HFFc6 (cell line): ENCODE measurements at regions not wholly inside any gene's neighbourhood (a gene's known extent, or its start where the extent isn't known, plus 50 kb on each side); places are given as distances from the start of the nearest gene placed in this dataset.
A peak's percentile ranks its signal among the peaks of the same experiment; 100 is the strongest.

Experiments
- DNase-seq: peaks from one replicate; pipeline ENCODE4 v3.0.0-alpha.2; 2018
- H3K27ac Mint-ChIP-seq: 2 replicates; pipeline ENCODE4 v1.8.0; 2020; ENCODE audit warnings: mild to moderate bottlenecking, mixed read lengths
- H3K27me3 Mint-ChIP-seq: 2 replicates; pipeline ENCODE4 v1.8.0; 2021; ENCODE audit warnings: mild to moderate bottlenecking, moderate library complexity, mixed read lengths; ENCODE audit not compliant: insufficient read depth
- H3K36me3 Mint-ChIP-seq: 2 replicates; pipeline ENCODE4 v1.8.0; 2021; ENCODE audit warnings: low read depth, mixed read lengths
- H3K4me1 Mint-ChIP-seq: 2 replicates; pipeline ENCODE4 v1.8.0; 2020; ENCODE audit warnings: low read depth, mixed read lengths
- H3K4me3 Mint-ChIP-seq: 2 replicates; pipeline ENCODE4 v1.8.0; 2020; ENCODE audit warnings: mild to moderate bottlenecking, moderate library complexity, mixed read lengths
- H3K9me3 Mint-ChIP-seq: 2 replicates; pipeline ENCODE4 v1.8.0; 2020; ENCODE audit warnings: mild to moderate bottlenecking, mixed read lengths
- TF ChIP-seq, protein P1 (sequence below): fragments of 200-600 bp; sonication (generic); IDR thresholded peaks from 2 replicates; pipeline ENCODE4 v1.5.0; 2021; ENCODE audit warnings: antibody characterized with exemption, mild to moderate bottlenecking

DNA sequence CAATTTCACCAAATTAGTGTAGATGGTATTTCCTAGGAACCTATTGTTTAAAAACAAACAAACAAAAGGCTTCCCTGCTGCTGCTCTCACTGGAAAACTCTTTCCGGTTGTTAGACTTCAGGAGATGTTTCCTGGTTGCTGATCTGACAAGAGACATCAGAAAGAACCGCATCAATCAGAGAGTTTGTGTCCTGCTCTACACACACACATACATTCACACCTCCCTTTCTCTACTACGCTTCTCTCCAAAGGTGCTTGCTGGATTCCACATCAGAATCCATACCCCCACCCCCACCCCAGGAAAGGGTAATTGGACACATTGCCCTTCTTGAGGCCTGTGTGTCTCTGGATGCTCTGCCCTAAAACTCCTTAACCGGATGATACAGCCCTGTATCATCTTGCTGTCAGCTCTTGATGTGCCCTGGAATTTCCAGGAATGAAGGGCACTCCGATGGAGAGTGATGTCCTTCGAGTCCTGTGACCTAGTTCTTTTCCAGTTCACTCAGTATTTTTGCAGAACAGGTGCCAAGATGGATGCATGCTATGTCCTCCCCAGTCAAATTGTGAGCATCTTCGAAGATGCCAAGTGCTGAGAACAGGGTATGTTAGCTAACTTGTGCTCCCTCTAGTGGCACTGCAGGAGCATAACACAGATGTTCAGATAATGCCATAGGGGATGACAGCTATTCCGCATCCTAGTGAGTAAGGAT, 113.7 kb upstream of the SLC35F3 start:
- Mint-ChIP-seq H3K27me3 (no peaks in the 10 kb centered on the region), H3K9me3 (peaks cover 15% of the 10 kb centered on the region), H3K4me1 (no peaks in the 10 kb centered on the region), H3K4me3 (no peak overlapping the region), H3K36me3 (no peaks in the 10 kb centered on the region), H3K27ac (no peak overlapping the region)
- TF ChIP-seq, protein P1, sequence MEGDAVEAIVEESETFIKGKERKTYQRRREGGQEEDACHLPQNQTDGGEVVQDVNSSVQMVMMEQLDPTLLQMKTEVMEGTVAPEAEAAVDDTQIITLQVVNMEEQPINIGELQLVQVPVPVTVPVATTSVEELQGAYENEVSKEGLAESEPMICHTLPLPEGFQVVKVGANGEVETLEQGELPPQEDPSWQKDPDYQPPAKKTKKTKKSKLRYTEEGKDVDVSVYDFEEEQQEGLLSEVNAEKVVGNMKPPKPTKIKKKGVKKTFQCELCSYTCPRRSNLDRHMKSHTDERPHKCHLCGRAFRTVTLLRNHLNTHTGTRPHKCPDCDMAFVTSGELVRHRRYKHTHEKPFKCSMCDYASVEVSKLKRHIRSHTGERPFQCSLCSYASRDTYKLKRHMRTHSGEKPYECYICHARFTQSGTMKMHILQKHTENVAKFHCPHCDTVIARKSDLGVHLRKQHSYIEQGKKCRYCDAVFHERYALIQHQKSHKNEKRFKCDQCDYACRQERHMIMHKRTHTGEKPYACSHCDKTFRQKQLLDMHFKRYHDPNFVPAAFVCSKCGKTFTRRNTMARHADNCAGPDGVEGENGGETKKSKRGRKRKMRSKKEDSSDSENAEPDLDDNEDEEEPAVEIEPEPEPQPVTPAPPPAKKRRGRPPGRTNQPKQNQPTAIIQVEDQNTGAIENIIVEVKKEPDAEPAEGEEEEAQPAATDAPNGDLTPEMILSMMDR = peak; percentile 84
- peak; percentile 26 for DNase-seq

DNA sequence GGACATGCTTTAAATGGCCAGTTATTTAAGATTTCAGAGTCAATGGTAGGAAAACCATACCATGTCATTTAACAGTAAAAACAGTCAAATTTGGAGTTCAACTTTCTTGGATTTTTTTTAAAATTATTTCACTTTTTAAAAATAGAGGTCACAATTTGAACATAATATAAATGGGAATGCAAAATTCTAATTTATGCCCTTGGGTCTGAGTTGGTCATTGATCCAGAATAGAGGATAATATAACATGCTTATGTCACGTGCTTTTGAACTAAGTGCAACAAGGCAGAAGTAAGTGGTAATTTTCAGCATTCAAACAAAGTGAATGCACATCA, 113.1 kb upstream of the SLC35F3 start:
- no peak for DNase-seq
- H3K36me3 Mint-ChIP-seq = no peaks in the 10 kb centered on the region
- TF ChIP-seq, protein P1 = no peak; the same call in none of the 2 replicates
- no peaks in the 10 kb centered on the region for H3K4me1 Mint-ChIP-seq
- H3K27me3 Mint-ChIP-seq = no peaks in the 10 kb centered on the region
- no peak overlapping the region for H3K27ac Mint-ChIP-seq
- peaks cover 16% of the 10 kb centered on the region for H3K9me3 Mint-ChIP-seq
- H3K4me3 Mint-ChIP-seq = no peak overlapping the region

DNA sequence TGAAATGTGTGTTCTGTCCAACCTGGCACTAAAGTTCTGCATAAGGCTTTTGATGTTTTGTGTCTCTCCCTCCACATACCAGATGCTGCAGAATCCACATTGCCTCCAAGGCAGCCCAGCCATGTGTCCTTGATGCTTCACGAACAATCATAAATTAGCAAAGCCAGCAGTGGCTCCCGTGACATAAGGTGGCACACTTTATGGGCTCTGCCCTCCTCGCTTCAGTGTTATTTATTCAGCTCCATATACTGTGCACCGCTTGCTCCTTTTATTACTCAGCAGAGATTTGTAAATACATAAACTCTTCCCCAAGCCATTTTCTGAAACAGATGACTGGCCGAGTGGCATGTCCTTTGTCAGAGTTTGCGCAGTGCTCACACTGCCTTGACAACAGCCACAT, 112.8 kb upstream of the SLC35F3 start:
- H3K36me3 Mint-ChIP-seq = no peaks in the 10 kb centered on the region
- H3K27ac Mint-ChIP-seq = no peak overlapping the region
- H3K4me1 Mint-ChIP-seq = no peaks in the 10 kb centered on the region
- TF ChIP-seq, protein P1 = no peak
- H3K27me3 Mint-ChIP-seq = no peaks in the 10 kb centered on the region
- H3K9me3 Mint-ChIP-seq = peaks cover 20% of the 10 kb centered on the region
- H3K4me3 Mint-ChIP-seq = no peak overlapping the region
- no peak for DNase-seq

DNA sequence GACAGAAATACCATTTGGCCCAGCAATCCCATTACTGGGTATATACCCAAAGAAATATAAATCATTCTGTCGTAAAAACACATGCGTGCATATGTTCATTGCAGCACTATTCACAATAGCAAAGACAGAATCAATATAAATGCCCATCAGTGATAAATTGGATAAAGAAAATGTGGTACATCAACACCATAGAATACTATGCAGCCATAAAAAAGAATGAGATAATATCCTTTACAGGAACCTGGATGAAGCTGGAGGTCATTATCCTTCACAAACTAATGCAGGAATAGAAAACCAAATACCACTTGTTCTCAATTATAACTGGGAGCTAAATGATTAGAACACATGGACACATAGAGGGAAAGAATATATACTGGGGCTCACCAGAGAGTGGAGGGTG, 109.6 kb upstream of the SLC35F3 start:
- Mint-ChIP-seq H3K27me3 (no peaks in the 10 kb centered on the region), H3K4me1 (no peaks in the 10 kb centered on the region), H3K36me3 (no peaks in the 10 kb centered on the region; the same call in 1 of the 2 replicates), H3K9me3 (peaks cover 23% of the 10 kb centered on the region), H3K27ac (no peak overlapping the region), H3K4me3 (no peak overlapping the region)
- TF ChIP-seq, protein P1 = no peak
- no peak for DNase-seq

DNA sequence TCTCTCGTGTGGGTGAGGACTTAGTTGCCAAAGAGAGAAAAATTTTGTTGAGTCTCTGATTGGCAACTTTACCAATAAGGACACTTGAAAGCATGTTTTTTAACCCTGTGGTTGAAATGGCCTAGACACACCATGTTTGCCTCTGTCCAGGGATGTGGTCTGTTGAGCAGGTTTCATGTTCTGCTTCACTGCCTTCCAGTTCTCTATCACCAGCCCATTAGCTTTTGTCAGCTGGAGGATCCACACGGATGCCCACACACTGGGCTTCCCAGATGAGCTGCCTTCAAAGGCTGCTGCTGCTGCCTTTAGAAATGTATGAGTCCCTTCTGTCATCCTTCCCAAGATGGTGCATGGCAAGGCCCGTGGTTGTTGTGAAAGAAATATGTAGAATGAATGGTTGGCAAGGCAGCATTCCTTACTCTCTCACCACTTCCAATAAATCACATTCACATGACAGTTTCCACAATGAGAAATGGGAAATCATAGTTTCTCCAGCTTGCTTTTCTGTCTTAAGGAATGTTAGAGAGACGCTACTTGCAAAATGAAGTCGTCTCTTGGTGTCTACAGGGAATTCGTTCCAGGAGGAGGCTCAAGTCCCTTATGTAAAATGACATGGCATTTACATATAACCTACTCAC, 108.2 kb upstream of the SLC35F3 start:
- Mint-ChIP-seq H3K27me3 (no peaks in the 10 kb centered on the region), H3K27ac (no peak overlapping the region), H3K4me1 (no peaks in the 10 kb centered on the region), H3K4me3 (no peak overlapping the region), H3K36me3 (no peaks in the 10 kb centered on the region; the same call in 1 of the 2 replicates), H3K9me3 (peaks cover 23% of the 10 kb centered on the region)
- no peak for DNase-seq
- TF ChIP-seq, protein P1 = no peak
